AG10803 (cell line): ENCODE measurements at regions not wholly inside any gene's neighbourhood (a gene's known extent, or its start where the extent isn't known, plus 50 kb on each side); places are given as distances from the start of the nearest gene placed in this dataset.

Experiments used
- DNase-seq: peaks from one replicate; pipeline ENCODE4 v3.0.0; 2010; ENCODE audit warnings: low read depth
- H3K4me3 ChIP-seq: 2 replicates; pipeline ENCODE4 v1.5.1; 2011; ENCODE audit warnings: mild to moderate bottlenecking, low read length, control low read depth
- TF ChIP-seq, protein P1 (sequence below): conservative IDR thresholded peaks from 2 replicates; pipeline ENCODE4 v1.5.1; 2011; ENCODE audit warnings: mild to moderate bottlenecking, low read length, control low read depth, inconsistent platforms

DNA sequence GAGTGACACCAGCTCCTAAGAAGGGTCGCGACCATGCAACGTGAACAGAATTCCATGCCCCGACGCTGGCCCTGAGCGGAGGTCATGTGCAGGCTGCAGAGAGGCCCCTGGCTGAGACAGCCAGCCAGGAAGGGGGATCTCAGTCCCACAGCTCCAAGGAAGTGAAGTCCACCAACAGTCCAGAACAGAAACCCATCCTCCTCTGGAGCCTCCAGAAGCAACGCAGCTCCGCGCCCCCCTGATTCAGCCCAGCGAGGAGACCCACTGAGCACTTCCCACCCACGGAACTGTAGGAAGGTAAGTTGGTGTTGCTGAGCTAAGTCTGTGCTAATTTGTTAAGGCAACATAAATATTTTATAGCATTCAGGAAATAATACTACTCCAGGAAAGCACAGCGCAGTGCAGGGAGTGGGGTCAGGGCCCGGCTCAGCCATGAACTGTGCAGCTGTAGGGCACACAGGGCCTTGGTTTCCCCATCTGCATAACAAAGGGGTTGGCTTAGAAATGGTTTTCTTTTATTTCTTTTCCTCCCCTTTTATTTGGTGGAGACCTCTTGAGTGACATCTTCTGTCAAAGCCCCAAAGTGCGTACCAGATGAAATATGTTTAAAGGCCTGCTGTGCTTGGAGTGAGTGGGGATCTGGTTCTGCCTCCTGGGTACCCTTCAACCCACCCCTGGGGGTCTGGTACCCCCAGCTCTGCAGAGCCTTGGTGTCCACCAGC is 241.1 kb upstream of the PMEPA1 start:
- TF ChIP-seq, protein P1, sequence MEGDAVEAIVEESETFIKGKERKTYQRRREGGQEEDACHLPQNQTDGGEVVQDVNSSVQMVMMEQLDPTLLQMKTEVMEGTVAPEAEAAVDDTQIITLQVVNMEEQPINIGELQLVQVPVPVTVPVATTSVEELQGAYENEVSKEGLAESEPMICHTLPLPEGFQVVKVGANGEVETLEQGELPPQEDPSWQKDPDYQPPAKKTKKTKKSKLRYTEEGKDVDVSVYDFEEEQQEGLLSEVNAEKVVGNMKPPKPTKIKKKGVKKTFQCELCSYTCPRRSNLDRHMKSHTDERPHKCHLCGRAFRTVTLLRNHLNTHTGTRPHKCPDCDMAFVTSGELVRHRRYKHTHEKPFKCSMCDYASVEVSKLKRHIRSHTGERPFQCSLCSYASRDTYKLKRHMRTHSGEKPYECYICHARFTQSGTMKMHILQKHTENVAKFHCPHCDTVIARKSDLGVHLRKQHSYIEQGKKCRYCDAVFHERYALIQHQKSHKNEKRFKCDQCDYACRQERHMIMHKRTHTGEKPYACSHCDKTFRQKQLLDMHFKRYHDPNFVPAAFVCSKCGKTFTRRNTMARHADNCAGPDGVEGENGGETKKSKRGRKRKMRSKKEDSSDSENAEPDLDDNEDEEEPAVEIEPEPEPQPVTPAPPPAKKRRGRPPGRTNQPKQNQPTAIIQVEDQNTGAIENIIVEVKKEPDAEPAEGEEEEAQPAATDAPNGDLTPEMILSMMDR = no peak
- no peak for DNase-seq
- H3K4me3 ChIP-seq = no peak overlapping the region

DNA sequence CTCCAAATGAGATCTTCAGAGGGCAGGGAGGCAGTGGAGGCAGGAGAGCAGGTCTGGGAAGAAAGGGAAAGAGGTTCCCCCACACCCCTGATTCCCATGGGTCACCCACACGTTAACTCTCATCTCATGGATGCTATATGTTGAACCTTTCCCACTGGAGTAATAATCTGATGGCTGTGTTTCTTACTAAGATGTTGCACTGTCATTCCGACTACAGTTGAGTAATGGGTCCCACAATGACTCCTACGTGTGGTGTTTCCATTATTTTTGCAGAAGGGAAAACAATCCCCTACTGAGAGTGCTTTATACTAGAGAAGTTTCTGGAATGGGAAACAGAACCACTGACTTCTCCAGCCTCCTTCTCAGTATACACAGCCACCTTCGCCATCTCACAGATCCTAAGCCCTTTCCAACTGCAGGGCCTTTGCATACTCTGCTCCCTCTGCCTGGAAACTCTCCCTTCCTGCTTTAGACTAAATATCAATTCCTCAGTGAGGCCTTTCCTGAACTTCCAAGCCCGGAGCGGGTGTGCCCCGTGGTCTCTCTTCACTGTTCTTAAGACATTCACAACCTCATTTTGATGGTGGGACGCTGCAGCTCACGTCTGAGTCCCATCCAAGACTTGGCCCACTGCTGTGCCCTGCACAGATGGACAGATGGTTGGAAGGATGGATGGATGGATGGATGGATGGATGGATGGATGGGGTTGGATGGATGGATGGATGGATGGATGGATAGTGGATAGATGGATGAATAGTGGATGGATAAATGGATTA is 238.6 kb upstream of the PMEPA1 start:
- no peak for DNase-seq
- H3K4me3 ChIP-seq = no peak overlapping the region
- TF ChIP-seq, protein P1 = no peak

DNA sequence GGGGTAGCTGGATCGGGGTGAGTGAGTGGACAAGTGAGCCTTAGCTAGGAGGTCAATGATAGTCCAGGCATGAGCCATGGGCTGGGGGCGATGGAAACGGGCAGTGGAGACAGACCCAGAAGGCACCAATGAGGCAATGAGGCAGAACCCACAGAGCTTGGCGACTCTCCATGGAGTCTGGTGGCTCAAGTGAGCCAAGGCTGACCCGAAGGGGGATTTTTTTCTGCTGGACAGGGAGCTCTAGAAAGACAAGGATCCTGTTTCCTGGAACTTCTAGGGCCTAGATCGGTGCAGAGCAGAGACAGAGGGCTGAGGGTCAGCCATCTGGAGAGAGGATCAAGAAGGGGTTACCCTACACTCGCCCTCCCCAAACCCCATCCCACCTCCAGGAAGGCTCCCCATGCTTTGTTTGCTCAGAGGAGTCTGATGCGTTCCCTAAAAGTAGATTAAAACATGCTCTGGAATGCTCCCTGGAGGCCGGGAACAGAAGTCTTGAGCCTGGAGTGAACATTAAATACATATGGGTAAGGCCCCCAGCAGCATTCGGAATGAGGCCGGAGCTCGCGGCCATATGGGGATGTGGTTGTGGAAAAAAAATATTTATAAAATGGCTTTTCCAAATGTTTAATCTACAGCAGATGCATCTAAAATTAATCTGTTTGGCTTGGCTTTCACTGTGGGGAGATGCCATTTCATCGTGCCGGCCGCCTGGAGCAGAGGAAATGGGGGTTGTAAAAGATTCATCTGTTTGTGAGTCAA is 237.8 kb upstream of the PMEPA1 start:
- TF ChIP-seq, protein P1 = peak; percentile 45
- no peak overlapping the region for H3K4me3 ChIP-seq
- DNase-seq = peak; percentile 93

DNA sequence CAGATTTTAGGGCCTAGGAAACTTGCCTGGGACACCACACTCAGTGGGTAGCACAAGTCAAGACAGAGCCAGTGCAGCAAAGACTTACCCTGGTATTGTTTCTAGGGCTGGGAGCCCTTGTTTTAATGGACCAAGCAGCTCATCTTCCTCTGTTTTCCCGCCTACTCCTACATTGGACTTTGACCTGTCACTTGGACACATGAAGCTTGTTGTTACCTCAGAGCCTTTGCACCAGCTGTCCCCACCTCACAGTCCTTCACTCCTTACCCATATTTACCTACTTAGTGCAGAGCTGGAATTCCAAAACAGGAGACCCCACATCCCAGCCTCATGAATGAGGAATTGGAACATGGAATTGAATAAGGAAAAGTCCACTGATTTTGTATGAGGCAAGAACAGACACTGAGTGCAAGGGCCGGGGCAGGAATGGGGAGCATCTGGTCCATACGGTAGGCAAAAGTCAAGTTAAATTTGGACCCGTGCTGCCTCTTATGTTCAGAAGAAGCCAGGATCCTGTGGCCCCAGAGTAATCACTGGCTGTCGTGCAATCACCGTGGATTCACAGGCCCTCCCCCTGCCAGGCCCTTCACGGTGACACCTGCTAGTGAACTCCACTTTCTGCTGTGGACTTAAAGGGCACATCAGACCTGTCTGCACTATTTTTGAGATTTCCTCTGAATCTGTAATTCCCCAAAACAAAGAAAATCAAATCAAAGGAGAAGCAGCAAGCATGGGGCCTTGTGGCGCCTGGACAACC is 236.9 kb upstream of the PMEPA1 start:
- TF ChIP-seq, protein P1 = no peak

DNA sequence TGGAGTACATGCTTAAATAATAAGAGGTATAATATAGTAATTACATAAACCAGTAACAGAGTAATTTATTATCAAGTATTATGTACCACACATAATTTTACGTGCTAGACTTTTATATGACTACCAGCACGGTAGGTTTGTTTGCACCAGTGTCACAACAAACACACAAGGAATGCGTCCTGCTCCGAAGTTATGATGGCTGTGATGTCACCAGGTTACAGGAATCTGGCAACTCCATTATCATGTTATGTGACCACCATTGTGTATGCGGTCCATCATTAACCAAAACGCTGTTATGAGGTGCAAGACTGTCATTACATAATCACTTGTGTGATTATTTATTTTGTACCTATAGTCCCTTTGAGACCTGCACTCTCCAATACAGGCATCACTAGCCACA is 235.2 kb upstream of the PMEPA1 start:
- TF ChIP-seq, protein P1 = no peak
- DNase-seq = no peak
- no peak overlapping the region for H3K4me3 ChIP-seq

More for the DNA sequence above, 236.9 kb upstream of the PMEPA1 start:
- DNase-seq = no peak
- no peak overlapping the region for H3K4me3 ChIP-seq

DNA sequence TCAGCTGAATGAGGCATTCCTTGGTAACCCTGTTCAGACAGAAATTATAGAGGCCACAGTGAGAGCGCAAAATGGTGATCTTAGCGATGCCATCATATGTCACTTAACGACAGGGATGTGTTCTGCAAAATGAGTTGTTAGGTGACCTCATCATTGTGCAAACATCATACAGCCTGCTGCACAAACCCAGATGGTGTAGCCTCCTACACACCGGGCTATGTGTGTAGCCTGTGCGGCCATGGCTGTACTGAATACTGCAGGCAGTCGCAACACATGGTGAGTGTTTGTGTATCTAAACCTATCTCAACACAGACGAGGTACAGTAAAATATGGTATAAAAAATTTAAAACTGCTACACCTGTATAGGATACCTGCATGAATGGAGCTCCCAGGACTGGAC is 234.1 kb upstream of the PMEPA1 start:
- DNase-seq = no peak
- TF ChIP-seq, protein P1 = no peak
- no peak overlapping the region for H3K4me3 ChIP-seq
